ENCODE measurements at regions not wholly inside any gene's neighbourhood (a gene's known extent, or its start where the extent isn't known, plus 50 kb on each side); places are given as distances from the start of the nearest gene placed in this dataset.

GRCh38 chr5:166716856-166717492, 1574.5 kb upstream of the WWC1 start:
- ChIA-PET SMC1A (ENCODE audit: uncharacterized antibody, unreplicated experiment) (no interaction called here), CTCF (no interaction called here), POLR2A (no interaction called here), RAD21 (ENCODE audit: unreplicated experiment) (no interaction called here)
- Histone ChIP-seq H3K27ac (ENCODE audit: control insufficient read depth, insufficient read depth) (no peak overlapping the region), H3K36me3 (ENCODE audit: control insufficient read depth in 2 of 2, insufficient read depth in 2 of 2, low read length in 1 of 2) (no peaks in the 10 kb centered on the region), H3K9me3 (replicated peaks; ENCODE audit: control insufficient read depth, insufficient read depth, low read length) (no peaks in the 10 kb centered on the region; the same call in 2 of the 3 replicates), H3K9ac (ENCODE audit: control insufficient read depth, insufficient read depth, low read length) (no peak overlapping the region), H3K79me2 (ENCODE audit: control insufficient read depth, insufficient read depth, low read length) (no peaks in the 10 kb centered on the region), H3K27me3 (replicated peaks in 1 of 2; ENCODE audit: control insufficient read depth in 2 of 2, insufficient read depth in 2 of 2, low read length in 1 of 2) (no peaks in the 10 kb centered on the region), H4K20me1 (ENCODE audit: control insufficient read depth, insufficient read depth) (no peaks in the 10 kb centered on the region), H3K4me1 (ENCODE audit: control insufficient read depth, insufficient read depth, low read length) (no peaks in the 10 kb centered on the region), H2AFZ (ENCODE audit: control insufficient read depth, low read depth, low read length) (no peak overlapping the region), H3K4me3 (no peak overlapping the region), H3K4me2 (ENCODE audit: control insufficient read depth, insufficient read depth) (no peak overlapping the region)
- intact Hi-C loops (cut with micrococcal nuclease; ENCODE audit: unreplicated experiment) (no loop called here), in situ Hi-C loops (cut with MboI) (no loop called here)
- WGBS (ENCODE audit: insufficient coverage, insufficient replicate concordance, low lambda C conversion rate, missing lambda C conversion rate): 38% methylated on average over 6 of the region's 6 CpGs
- TF ChIP-seq ATF3 (IDR thresholded peaks at IDR 0.05; ENCODE audit: borderline replicate concordance, extremely low read depth, low read depth, low read length) (no peak), RAD51 (IDR thresholded peaks at IDR 0.05) (no peak), ZNF384 (IDR thresholded peaks at IDR 0.05; ENCODE audit: borderline replicate concordance, low read depth, low read length) (no peak), ESRRA (IDR thresholded peaks at IDR 0.05; ENCODE audit: low read length) (no peak), SMAD5 (IDR thresholded peaks at IDR 0.05; ENCODE audit: low read depth) (no peak)
- FAIRE-seq: no peak
- no TSS peak for BruUV-seq (replicated peaks)
- no peak for ATAC-seq
- DNase-seq (ENCODE audit: low read depth, low spot score): no peak

- DNase-seq (ENCODE audit: low read depth, low spot score) (no peak), ATAC-seq (no peak), FAIRE-seq (no peak)
- ChIA-PET POLR2A (no interaction called here), RAD21 (ENCODE audit: unreplicated experiment) (no interaction called here), SMC1A (ENCODE audit: uncharacterized antibody, unreplicated experiment) (no interaction called here), CTCF (interaction anchor here (1.1 kb wide), 1 partner anchor 16 kb away, joined by 3 read pairs; no protein-coding TSS in a partner anchor)
- no peaks in the 10 kb centered on the region for H3K36me3 ChIP-seq (ENCODE audit: control insufficient read depth in 2 of 2, insufficient read depth in 2 of 2, low read length in 1 of 2)
- WGBS (ENCODE audit: insufficient coverage, insufficient replicate concordance, low lambda C conversion rate, missing lambda C conversion rate): 28% methylated on average over 2 of the region's 2 CpGs
- H3K4me1 ChIP-seq (ENCODE audit: control insufficient read depth, insufficient read depth, low read length): no peaks in the 10 kb centered on the region
- in situ Hi-C loops (cut with MboI) (no loop called here), intact Hi-C loops (cut with micrococcal nuclease; ENCODE audit: unreplicated experiment) (no loop called here)
- TF ChIP-seq ZNF24 (IDR thresholded peaks at IDR 0.05): no peak
- no peak for TF ChIP-seq SMAD5 (IDR thresholded peaks at IDR 0.05; ENCODE audit: low read depth)
- no peak for TF ChIP-seq CUX1 (IDR thresholded peaks at IDR 0.05; ENCODE audit: insufficient replicate concordance, low read depth, low read length)
- no peaks in the 10 kb centered on the region for H3K79me2 ChIP-seq (ENCODE audit: control insufficient read depth, insufficient read depth, low read length)
- no peak overlapping the region for H3K27ac ChIP-seq (ENCODE audit: control insufficient read depth, insufficient read depth)
- no peaks in the 10 kb centered on the region for H3K27me3 ChIP-seq (replicated peaks in 1 of 2; ENCODE audit: control insufficient read depth in 2 of 2, insufficient read depth in 2 of 2, low read length in 1 of 2)
- no peaks in the 10 kb centered on the region for H3K9me3 ChIP-seq (replicated peaks; ENCODE audit: control insufficient read depth, insufficient read depth, low read length)
- H3K4me3 ChIP-seq: no peak overlapping the region
- H3K4me2 ChIP-seq (ENCODE audit: control insufficient read depth, insufficient read depth): no peak overlapping the region
- no peak overlapping the region for H3K9ac ChIP-seq (ENCODE audit: control insufficient read depth, insufficient read depth, low read length)
- no peaks in the 10 kb centered on the region for H4K20me1 ChIP-seq (ENCODE audit: control insufficient read depth, insufficient read depth)
- no peak overlapping the region for H2AFZ ChIP-seq (ENCODE audit: control insufficient read depth, low read depth, low read length)
- BruUV-seq (replicated peaks): no TSS peak
These were observed 1571.5 kb upstream of the WWC1 start for GRCh38 chr5:166719991-166720390.

Measured in GM12878 (cell line).